Panc1 (cell line): ENCODE measurements at regions not wholly inside any gene's neighbourhood (a gene's known extent, or its start where the extent isn't known, plus 50 kb on each side); places are given as distances from the start of the nearest gene placed in this dataset.

Source experiments
- CTCF ChIP-seq: fragments of 450-650 bp; IDR thresholded peaks from 2 replicates; pipeline ENCODE4 v1.5.1; 2017; ENCODE audit warnings: mild to moderate bottlenecking
- POLR2AphosphoS5 ChIP-seq: IDR thresholded peaks from 2 replicates; pipeline ENCODE4 v1.6.1; 2012; ENCODE audit warnings: mild to moderate bottlenecking, low read depth, low read length, moderate library complexity
- SIN3A ChIP-seq: IDR thresholded peaks from 2 replicates; pipeline ENCODE4 v1.6.1; 2012; ENCODE audit warnings: low read depth, mild to moderate bottlenecking, low read length, moderate library complexity, borderline replicate concordance; ENCODE audit not compliant: insufficient read depth
- TCF7L2 ChIP-seq: IDR thresholded peaks from 2 replicates; pipeline ENCODE4 v1.6.1; 2011; ENCODE audit warnings: mild to moderate bottlenecking, low read depth, low read length, inconsistent platforms

- TF ChIP-seq CTCF (no peak), TCF7L2 (no peak), POLR2AphosphoS5 (no peak), SIN3A (no peak)
These were observed 99.0 kb upstream of the WLS start for GRCh38 chr1:68331117-68331865.
